Spleen (tissue), 7 donors: ENCODE measurements at regions not wholly inside any gene's neighbourhood (a gene's known extent, or its start where the extent isn't known, plus 50 kb on each side); places are given as distances from the start of the nearest gene placed in this dataset.

Source experiments
- CTCF ChIP-seq, 11 experiments: fragments of 200-600 bp in 7 of 11; fragments of 450-650 bp in 4 of 11; sonication (generic) in 4 of 11; IDR thresholded peaks in 8 of 11; conservative IDR thresholded peaks in 3 of 11; 1 replicate in 7 of 11; 2 replicates in 4 of 11; pipeline versions ENCODE4 v1.4.0 to v1.8.0; 2016 to 2021; ENCODE audit warnings: antibody characterized with exemption in 11 of 11, inconsistent platforms in 4 of 11, mild to moderate bottlenecking in 1 of 11
- POLR2AphosphoS5 ChIP-seq, 3 donors: sonication (generic); formaldehyde crosslinking; IDR thresholded peaks; one replicate each; pipeline ENCODE4 v1.5.1; 2017; ENCODE audit warnings: antibody characterized with exemption in 3 of 3
- donor health status: DM: no; HTN: no; CAD: no; lungs with moderate emphysema.
- donor health status: DM: no; HTN: no; CAD: no.
- donor health status: DM: no; HTN: no; CAD: no.

- TF ChIP-seq CTCF (IDR thresholded peaks at IDR 0.05 in 8 of 11, conservative IDR thresholded peaks at IDR 0.05 in 3 of 11) (no peak), POLR2AphosphoS5 (IDR thresholded peaks at IDR 0.05) (no peak)
These were observed 175.5 kb upstream of the SEMA3A start for GRCh38 chr7:84370114-84370513.
